Stimulated activated CD8-positive, alpha-beta memory T cell treated with anti-CD3 and anti-CD28 coated beads, Interleukin-2, amount 100 ng/mL, for 48 hours (primary cell): ENCODE measurements at regions not wholly inside any gene's neighbourhood (a gene's known extent, or its start where the extent isn't known, plus 50 kb on each side); places are given as distances from the start of the nearest gene placed in this dataset.
"Not testable (repeated sequence)": the region's sequence is repeated elsewhere in the genome, so short reads cannot be mapped to it uniquely, and the experiment has no call there.

ENCODE experiments used
- DNase-seq, 2 donors: peaks; one replicate each; pipeline ENCODE4 v3.0.0-alpha.2; 2020; ENCODE audit warnings: low read depth in 2 of 2

- no peak for DNase-seq
These were observed 62.9 kb downstream of the GLRX5 start for GRCh38 chr14:95597784-95598211.

DNA sequence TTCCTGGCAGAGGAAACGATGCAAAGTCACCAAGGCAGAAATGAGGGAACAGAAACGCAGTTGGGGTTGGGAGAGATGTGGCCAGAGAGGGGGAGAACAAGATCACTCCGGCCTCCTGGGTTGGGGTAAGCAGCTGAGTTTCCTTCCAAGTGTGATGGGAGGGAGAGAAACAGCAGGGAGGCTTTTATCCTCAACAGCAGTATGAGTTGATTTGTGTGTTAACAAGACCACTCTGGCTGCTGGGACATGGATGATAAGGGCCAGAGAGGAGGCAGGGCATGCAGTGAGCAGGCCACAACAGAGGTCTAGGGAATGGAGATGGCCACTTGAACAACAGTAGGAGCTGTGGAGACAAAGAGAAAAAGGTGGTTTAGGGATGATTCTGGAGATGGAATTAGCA lies 66.8 kb downstream of the GLRX5 start:
- DNase-seq = no peak

DNA sequence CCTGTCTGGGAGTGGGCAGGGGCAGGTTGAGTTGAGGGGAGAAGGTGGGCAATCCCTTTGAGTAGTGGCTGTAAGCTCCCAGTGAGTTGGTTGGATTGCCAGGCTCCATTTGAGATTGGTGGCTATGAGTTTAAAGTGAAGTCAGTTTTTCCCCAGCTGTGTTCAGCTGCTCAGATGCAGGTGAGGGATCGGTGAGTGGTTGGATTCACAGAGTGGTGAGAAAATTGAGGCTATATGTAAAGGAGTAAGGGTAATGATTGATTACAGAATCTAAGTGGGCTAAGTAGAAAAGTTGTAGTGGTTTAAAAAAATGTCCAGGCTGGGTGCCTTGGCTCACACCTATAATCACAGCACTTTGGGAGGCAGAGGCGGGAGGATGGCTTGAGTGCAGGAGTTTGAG lies 68.6 kb downstream of the GLRX5 start:
- DNase-seq = no peak

DNA sequence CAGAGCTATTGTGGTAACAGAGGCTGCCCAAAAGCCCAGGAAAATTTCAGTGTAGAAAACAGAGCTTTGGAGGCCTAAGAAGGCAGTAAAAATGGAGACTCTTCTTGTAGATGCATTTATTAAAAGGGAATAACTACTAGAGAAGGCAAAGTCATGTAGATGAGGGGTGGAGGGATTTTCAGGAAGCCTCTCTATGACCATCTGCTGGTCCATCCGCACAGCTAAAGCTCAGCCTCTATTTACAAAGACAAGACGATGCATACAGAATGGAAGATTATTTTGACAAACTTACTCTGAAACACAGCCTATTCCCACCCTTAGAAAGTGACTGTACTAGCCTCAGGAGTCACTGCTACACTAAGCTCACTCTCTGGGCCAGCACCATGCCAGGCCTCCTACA lies 71.4 kb downstream of the GLRX5 start:
- no peak for DNase-seq

DNA sequence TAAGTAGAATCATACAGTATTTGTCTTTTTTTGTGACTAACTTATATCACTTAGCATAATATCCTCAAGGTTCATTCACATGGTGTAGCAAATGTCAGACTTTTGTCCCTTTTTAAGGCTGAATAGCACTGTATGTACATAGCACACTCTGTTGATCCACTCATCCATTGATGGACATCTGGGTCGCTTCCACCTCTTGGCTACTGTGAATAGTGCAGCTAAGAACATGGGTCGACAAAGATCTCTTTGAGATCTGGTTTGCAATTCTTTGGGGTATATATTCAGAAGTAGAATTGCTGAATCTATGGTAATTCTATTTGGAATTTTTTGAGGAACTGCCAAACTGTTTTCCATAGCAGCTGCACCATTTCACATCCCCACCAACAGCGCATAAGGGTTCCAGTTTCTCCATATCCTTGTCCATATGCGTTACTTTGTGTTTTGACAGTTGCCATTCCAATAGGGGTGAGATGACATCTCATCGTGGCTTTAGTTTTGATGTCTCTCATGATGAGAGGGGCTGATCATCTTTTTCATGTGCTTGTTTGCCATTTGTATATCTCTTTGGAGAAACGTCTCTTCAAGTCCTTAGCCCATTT lies 73.9 kb downstream of the GLRX5 start:
- no peak for DNase-seq

DNA sequence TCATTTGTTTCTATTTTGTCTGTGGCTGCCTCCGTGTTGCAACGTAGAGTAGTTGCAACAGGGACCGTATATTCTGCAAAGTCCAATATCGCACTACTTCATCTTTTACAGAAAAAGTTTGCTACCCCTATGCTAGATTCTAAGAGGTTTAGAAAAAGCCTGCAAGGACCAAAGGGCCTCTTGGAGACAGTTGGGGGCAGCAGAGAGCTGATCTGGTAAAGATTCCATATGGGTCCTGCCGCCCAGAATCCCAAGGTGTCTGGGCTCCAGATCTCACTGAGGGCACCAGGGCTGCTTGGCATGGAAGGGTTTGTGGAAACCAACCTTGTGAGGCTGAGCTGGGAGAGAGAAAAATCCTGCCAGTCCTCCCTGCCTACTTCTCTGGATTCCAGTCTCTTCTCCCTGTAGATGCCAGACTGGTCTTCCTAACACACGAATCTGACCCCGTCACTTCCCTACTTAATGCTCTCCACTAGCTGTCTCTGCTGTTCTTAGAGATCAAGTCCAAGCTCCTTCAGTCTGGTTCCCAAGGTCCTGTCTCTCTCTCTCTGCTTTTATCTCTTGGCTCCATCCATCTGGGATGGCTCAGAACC lies 74.6 kb downstream of the GLRX5 start:
- peak in 1 of 2 donors; percentile 0 for DNase-seq

DNA sequence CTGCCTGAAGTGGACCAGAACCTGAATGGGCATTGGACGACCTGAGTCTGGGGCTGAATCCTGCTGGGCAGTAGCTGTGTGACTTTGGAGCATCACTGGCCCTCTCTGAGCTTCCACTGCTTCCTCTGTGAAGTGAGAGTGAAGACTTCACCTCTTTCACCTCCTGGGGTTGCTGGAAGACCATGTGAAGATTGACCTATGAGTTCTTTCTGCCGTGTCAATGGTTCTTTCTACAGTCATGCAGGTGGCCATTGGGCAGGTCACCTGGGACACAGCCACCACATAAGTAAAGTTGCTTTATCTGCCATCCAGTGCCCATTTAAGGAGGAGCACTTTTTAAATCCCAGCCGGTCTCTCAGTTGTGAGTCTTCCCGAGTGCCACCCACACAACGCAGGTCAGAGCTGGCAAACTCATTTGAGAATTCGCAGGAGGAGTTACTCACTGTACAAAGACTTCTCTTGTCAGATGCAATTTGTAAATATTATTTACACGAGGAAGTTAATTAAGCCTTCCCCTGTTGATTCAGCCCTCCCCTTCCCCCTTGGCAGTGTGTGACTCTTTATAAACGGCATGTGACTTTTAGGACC lies 74.8 kb upstream of the TCL1B start:
- no peak for DNase-seq

DNA sequence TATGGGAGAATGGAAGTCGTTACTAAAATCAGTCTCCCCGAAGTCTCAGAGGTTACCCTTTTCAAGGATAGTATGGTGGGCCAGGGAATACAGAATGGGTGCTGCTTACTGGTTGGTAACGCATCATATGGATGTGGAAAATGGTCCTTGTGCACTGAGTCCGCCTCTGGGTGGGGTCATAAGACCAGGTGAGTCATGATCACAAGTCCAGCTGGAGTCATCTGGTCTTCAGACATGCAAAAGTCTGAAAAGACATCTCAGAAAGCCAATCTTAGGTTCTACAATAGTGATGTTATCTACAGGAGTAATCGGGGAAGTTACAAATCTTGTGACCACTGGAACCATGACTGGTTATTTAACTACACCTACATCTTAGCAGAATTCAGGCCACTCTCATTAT lies 71.9 kb upstream of the TCL1B start:
- no peak for DNase-seq

DNA sequence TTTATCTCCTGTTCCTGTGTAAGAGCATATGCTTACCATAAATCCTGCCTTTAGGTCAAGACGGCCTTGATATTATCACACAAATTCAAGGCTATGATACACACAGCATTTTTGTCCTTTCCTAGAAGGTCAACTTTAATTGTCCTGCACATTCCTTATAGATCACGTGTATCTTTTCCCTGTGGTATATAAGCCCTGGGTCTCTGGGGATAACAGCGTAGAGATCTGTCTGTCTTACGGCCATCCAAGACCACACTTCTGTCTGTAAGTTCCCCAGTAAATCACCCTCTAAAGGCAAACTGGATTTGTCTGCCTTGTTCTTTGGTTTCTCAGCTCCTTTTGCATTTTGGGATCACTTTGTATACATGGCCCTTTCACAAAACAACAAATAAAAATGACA lies 69.5 kb upstream of the TCL1B start:
- DNase-seq = no peak

DNA sequence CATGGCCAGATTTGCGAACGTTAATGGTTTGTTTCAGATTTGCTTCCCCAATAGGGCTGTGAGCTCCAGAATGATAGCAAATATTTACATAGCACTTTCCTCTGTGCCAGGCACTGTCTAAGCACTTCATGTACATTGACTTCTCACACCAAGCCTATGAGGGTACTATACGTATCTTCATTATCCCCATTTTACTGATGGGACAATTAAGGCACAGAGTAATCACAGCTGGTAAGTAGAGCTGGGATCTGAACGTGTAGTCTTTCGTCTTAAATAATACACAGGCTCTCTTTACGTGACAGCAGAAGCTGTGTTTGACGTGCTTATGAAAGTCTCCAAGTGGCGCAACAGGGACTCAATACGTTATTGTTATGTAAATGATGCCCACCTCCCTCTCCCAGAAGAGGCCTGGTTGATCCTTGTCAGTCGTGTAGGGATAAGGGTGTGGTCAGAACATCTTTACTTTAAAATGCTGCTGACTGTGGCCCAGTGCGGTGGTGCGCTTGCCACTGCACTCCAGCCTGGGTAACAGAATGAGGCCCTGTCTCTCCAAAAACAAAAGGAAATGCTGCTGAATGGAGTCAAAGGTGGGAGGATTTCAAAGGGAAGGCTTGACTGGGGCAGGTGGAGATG lies 66.3 kb upstream of the TCL1B start:
- DNase-seq = no peak

- DNase-seq = no peak
These were observed 65.6 kb upstream of the TCL1B start for GRCh38 chr14:95620659-95621059.

- DNase-seq = no peak
These were observed 63.0 kb upstream of the TCL1B start for GRCh38 chr14:95623195-95623594.

- DNase-seq = not testable (repeated sequence)
These were observed 60.5 kb upstream of the TCL1B start for GRCh38 chr14:95625710-95626109.

- no peak for DNase-seq
These were observed 51.2 kb upstream of the TCL1B start for GRCh38 chr14:95635051-95635450.
